Prostate gland (tissue), 2 donors: ENCODE measurements at regions not wholly inside any gene's neighbourhood (a gene's known extent, or its start where the extent isn't known, plus 50 kb on each side); places are given as distances from the start of the nearest gene placed in this dataset.
A peak's percentile ranks its signal among the peaks of the same experiment; 100 is the strongest.

Experiments used
- DNase-seq: peaks from one replicate; pipeline ENCODE4 v3.0.0-alpha.2; 2019; ENCODE audit warnings: low spot score
- H3K27ac ChIP-seq, 2 donors: fragments of 200-600 bp; sonication (generic); 2 replicates each; pipeline ENCODE4 v1.5.1; 2017 to 2019
- H3K27me3 ChIP-seq: fragments of 200-600 bp; sonication (generic); replicated peaks from 2 replicates; pipeline ENCODE4 v1.5.1; 2019; ENCODE audit not compliant: insufficient read depth
- H3K36me3 ChIP-seq, 2 donors: fragments of 200-600 bp; sonication (generic); 1 replicate in 1 of 2; 2 replicates in 1 of 2; pipeline versions ENCODE4 v1.5.1 to v1.8.1; 2017 to 2019
- H3K4me1 ChIP-seq: fragments of 200-600 bp; sonication (generic); replicated peaks from 2 replicates; pipeline ENCODE4 v1.5.1; 2019
- H3K4me3 ChIP-seq, 2 donors: fragments of 200-600 bp; sonication (generic); 2 replicates each; pipeline ENCODE4 v1.5.1; 2017 to 2019
- H3K9me3 ChIP-seq: fragments of 200-600 bp; sonication (generic); 2 replicates; pipeline ENCODE4 v1.5.1; 2017
- CTCF ChIP-seq, 4 experiments: fragments of 200-600 bp in 2 of 4; fragments of 450-650 bp in 2 of 4; sonication (generic) in 2 of 4; IDR thresholded peaks; 1 replicate in 3 of 4; 2 replicates in 1 of 4; pipeline ENCODE4 v1.5.1; 2016 to 2019; ENCODE audit warnings: antibody characterized with exemption in 4 of 4, mild to moderate bottlenecking in 2 of 4, moderate library complexity in 2 of 4
- POLR2A ChIP-seq: fragments of 450-650 bp; IDR thresholded peaks from one replicate; pipeline ENCODE4 v1.6.1; 2016; ENCODE audit warnings: antibody characterized with exemption, mild to moderate bottlenecking
- POLR2AphosphoS5 ChIP-seq: sonication (generic); formaldehyde crosslinking; IDR thresholded peaks from one replicate; pipeline ENCODE4 v1.6.1; 2017; ENCODE audit warnings: antibody characterized with exemption
- WGBS: methylation state at CpG from one replicate; pipeline ENCODE4 v1.1.5; 2018; 5-methylcytosine and 5-hydroxymethylcytosine counted together
- intact Hi-C: fragments of 100-400 bp; cut with DNase I; formaldehyde crosslinking; loops from one replicate; pipeline ENCODE4 v1.14.2; 2022

- WGBS, result 72% methylated on average over 4 of the region's 4 CpGs
- Histone ChIP-seq H3K27ac (no peak overlapping the region), H3K9me3 (no peaks in the 10 kb centered on the region), H3K4me3 (no peak overlapping the region), H3K27me3 (no peaks in the 10 kb centered on the region), H3K4me1 (no peaks in the 10 kb centered on the region), H3K36me3 (no peaks in the 10 kb centered on the region)
- intact Hi-C loops, result loop anchor here (10.0 kb wide), 1 partner anchor 159 kb away; no protein-coding TSS in a partner anchor
- TF ChIP-seq POLR2AphosphoS5 (no peak), CTCF (IDR thresholded peaks at IDR 0.05) (no peak), POLR2A (no peak)
- no peak for DNase-seq
These were observed 99.8 kb downstream of the ARRDC3 start for GRCh38 chr5:91283326-91283725.

- Histone ChIP-seq H3K27ac (no peak overlapping the region), H3K36me3 (no peaks in the 10 kb centered on the region), H3K27me3 (no peaks in the 10 kb centered on the region), H3K9me3 (no peaks in the 10 kb centered on the region), H3K4me3 (no peak overlapping the region), H3K4me1 (no peaks in the 10 kb centered on the region)
- TF ChIP-seq POLR2AphosphoS5, result no peak
- TF ChIP-seq POLR2A, result no peak
- no peak for TF ChIP-seq CTCF (IDR thresholded peaks at IDR 0.05)
- DNase-seq, result no peak
- intact Hi-C loops, result loop anchor here (10.0 kb wide), 1 partner anchor 157 kb away; no protein-coding TSS in a partner anchor
- 86% methylated on average over 7 of the region's 7 CpGs for WGBS
These were observed 100.9 kb downstream of the ARRDC3 start for GRCh38 chr5:91282210-91282609.

- no peaks in the 10 kb centered on the region for H3K4me1 ChIP-seq
- TF ChIP-seq POLR2A (no peak), POLR2AphosphoS5 (no peak), CTCF (IDR thresholded peaks at IDR 0.05) (no peak)
- WGBS, result 29% methylated on average over 5 of the region's 5 CpGs
- DNase-seq, result no peak
- H3K36me3 ChIP-seq, result no peaks in the 10 kb centered on the region
- peak overlapping the region in 1 of 2 donors; percentile 85 for H3K27ac ChIP-seq
- H3K27me3 ChIP-seq, result no peaks in the 10 kb centered on the region
- intact Hi-C loops, result loop anchor here (2.0 to 10.0 kb wide), 2 partner anchors 101 to 157 kb away; partner anchors contain the start of gene ARRDC3
- H3K4me3 ChIP-seq, result no peak overlapping the region
- H3K9me3 ChIP-seq, result no peaks in the 10 kb centered on the region
These were observed 101.7 kb downstream of the ARRDC3 start for GRCh38 chr5:91281401-91281800.

- H3K36me3 ChIP-seq, result no peaks in the 10 kb centered on the region
- WGBS, result under 1% methylated on average over 50 of the region's 50 CpGs
- intact Hi-C loops, result loop anchor here (2.0 to 10.0 kb wide), 2 partner anchors 102 to 156 kb away; partner anchors contain the start of gene ARRDC3
- DNase-seq, result peak; percentile 91
- H3K27me3 ChIP-seq, result no peaks in the 10 kb centered on the region
- no peaks in the 10 kb centered on the region for H3K4me1 ChIP-seq
- no peaks in the 10 kb centered on the region for H3K9me3 ChIP-seq
- H3K27ac ChIP-seq, result peak overlapping the region; percentile 82 to 85
- TF ChIP-seq CTCF (IDR thresholded peaks at IDR 0.05) (peak in 2 of 4 experiments; percentile 22 to 24), POLR2A (peak; percentile 53), POLR2AphosphoS5 (peak; percentile 81)
- H3K4me3 ChIP-seq, result peak overlapping the region; percentile 32 to 46
These were observed 102.5 kb downstream of the ARRDC3 start for GRCh38 chr5:91280362-91281269.
